GM19395 (cell line): ENCODE measurements at regions not wholly inside any gene's neighbourhood (a gene's known extent, or its start where the extent isn't known, plus 50 kb on each side); places are given as distances from the start of the nearest gene placed in this dataset.
"Not testable (repeated sequence)": the region's sequence is repeated elsewhere in the genome, so short reads cannot be mapped to it uniquely, and the experiment has no call there.

ENCODE experiments used
- ATAC-seq: cut with Tn5 transposase; IDR thresholded peaks from one replicate; pipeline ENCODE4 v1.9.1; 2021; ENCODE audit warnings: mild to moderate bottlenecking, moderate library complexity; ENCODE audit not compliant: unreplicated experiment

DNA sequence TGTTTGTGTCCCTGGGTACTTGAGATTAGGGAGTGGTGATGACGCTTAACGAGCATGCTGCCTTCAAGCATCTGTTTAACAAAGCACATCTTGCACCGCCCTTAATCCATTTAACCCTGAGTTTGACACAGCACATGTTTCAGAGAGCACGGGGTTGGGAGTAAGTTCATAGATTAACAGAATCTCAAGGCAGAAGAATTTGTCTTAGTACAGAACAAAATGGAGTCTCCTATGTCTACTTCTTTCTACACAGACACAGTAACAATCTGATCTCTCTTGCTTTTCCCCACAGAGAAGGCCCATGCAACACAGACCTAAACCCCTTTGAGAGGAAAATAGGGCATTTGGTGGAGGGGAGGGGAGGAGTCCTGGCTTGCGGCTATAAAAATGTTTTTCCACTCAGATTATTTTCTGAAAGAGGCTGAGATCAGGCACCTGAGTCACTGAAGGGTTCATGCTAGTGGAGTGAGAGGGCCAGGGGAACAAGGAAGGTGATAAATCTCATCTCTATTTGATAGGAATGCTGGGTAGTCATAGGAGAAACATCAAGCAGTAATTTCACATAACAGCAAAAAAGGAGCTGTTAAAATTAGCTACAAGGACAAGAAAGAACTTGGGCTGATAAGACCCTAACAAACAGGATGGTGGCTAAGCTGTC, 136.9 kb downstream of the OR2B2 start:
- ATAC-seq: not testable (repeated sequence)

DNA sequence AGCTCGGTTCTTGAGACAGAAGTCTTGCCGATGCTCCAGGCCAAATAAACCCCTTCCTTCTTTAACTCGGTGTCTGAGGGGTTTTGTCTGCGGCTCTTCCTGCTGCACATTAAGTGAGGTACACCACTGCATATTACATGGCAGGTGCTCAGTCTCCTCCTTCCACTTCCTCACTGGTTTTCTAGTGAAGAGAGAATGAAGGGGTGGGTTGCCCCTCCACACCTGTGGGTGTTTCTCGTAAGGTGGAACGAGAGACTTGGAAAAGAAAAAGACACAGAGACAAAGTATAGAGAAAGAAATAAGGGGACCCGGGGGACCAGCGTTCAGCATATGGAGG, 138.0 kb downstream of the OR2B2 start:
- not testable (repeated sequence) for ATAC-seq

DNA sequence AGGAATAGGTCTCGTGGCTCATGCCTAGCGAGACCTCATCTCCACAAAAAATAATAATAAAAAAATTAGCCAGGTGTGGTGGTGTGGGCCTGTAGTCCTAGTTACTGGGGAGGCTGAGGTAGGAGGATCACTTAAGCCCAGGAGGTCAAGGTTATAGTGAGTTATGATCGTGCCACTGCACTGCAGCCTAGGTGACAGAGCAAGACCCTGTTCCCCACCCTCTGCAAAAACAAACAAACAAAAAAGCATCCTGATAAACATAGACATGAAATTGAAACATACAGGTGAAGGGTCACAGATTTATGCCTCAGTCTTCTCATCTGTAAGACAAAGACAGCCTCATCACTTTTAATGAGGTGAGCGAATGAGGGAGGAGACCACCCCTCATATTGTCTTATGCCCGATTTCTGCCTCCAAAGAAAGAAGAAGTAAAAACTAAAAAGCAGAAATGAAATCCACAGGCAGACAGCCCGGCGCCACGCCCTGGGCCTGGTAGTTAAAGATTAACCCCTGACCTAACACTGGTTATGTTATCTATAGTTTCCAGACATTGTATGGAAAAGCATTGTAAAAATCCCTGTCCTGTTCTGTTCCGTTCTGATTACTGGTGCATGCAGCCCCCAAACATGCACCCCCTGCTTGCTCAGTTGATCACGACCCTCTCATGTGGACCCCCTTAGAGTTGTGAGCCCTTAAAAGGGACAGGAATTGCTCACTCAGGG, 138.5 kb downstream of the OR2B2 start:
- ATAC-seq: not testable (repeated sequence)

DNA sequence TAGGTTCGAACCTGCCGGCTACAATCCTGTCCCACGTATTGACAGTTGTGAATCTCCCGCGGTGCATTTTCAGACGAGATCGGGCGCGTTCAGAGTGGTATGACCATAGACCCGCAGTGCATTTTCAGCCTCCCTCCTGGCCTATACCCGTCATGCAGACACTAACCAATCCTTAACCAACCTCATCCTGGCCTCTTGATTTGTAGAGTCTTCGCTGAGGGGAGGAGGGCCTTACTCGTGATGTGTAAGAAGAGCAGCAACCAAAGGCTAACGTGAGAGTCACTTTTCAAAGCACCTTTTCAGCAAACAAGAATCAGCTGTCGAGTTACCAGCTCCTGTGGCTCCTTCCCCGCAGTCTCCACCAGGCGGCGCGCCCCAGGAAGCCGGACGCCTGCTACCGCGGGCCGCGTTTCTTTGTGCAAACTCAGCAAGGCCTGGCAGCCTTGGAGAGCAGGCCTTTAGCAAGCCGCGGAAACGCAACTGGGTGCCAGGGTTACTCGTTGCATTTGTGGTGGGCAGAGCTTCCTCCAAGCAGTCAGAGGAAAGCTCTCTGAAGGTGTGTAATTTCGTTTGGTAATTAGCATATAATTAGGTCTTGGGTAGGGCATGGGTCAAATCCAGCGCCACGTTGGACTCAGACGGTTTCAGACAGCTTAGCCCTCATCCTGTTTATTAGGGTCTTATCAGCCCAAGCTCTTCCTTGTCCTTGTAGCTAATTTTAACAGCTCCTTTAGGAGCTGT, 139.8 kb downstream of the OR2B2 start:
- ATAC-seq: peak; percentile 54

DNA sequence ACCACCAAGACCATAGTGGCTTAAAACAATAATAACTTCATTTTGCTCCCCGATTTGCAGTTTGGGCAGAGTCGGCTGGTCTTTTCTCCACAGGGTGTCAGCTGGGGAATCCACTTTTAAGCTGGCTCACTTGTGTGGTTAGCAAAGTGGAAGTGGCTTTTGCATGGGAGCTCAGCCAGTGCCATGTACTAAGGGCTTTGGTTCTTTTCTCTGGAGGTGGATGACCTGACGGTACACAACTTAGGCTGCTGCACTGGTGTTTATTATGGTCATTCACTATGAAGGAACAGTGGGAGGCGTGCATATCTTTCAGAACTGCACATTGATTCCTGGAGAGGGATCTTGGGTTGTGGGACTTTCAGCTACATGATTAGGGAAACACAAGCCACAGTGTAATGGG, 141.0 kb downstream of the OR2B2 start:
- no peak for ATAC-seq

DNA sequence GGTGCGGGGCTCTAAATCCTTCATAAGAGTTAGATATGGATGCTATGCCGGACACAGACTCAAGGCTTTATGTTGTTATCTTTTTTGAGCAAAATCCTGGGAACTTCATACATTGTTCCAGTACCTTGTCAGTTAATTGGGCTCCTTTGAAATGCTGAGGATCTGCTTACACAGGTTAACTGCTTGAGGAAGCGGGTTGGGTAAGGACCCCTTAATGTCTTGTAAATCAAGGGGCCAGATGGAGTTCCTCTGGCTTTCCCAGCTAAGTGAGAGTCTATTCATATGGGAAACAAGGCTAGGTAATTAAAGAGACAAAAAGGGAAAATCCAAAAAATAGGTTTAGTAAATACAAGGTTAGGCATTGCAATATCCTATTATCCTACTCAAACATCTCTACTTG, 141.5 kb downstream of the OR2B2 start:
- ATAC-seq: no peak

DNA sequence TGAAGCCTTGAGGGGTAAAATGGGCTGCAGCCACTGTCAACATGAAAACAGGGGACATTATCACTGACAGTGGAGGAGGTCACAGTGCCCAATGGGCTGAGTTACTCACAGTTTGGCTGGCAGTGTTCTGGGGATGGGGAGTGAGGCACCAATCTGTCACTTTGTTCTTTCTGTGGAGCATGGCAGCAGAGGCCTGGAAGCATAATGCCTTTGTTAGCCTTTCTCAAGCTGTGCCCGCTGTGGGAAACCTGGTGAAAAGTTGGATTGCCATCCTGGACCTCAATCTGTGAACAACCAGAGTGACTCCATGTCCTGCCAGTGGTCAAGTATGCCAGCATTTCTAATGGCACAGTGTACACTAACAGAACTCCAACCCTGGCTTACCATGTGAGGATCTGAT, 143.6 kb downstream of the OR2B2 start:
- ATAC-seq: no peak

DNA sequence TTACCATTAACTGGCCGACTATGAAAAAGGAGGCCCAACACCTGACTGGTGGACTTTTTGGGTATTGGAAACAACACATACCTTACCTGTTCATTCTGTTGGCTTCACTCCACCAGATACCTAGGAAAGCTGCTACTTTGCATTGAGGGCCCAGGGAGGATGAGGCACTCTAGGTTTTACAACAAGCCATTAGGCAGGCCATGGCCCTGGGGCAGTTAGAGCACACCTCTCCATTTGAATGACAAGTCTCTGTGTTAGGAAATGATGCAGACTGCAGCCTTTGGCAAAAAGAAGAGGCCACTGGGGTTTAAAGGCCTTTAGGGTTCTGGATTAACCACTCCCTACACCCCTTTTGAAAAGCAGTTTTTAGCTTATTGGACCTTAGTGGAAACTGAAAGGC, 144.3 kb downstream of the OR2B2 start:
- ATAC-seq: no peak

DNA sequence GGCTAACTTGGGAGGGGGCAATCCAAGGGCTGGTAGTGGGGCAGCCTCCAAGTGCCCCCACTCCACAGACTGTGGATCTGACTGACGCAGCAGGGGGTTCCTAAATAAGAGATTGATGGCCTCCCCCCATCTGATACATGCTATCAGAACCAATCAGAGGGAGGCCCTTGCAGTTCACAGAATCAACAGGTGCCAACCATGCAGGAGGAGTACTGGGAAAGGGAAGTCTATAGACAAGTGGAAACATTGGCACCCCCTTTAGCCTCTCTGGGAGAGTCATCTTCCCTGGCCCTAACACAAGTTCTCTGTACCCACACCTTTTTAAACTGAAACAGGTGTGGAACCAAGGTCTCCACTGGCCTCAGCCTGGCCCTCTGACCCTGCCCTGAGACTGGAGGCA, 145.8 kb downstream of the OR2B2 start:
- ATAC-seq: no peak

DNA sequence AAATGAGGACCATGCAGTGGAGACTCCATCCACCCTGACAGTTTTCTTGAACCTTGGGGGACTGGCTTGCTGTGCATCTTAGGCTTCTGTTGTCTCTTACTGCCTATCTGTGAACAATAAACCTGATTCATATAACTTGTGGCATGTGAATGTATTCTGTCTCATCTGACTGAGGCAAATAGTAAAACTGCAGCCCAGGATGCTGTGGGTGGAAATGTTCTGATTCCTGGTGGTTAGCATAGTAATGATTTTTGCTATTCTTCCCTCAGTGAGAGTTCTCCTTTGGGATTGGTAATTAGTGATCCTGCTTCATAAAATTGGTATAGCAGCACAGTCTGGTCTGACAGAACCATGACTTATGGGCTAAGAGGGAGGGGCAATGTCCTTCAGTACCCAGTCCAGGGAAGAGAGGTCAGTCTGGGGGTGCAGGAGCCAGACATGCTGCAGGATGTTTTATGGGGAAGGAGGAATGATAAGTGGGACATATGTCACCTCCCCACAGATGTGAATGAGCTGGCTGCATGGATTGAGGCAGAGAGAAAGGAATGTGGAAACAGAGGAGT, 147.1 kb downstream of the OR2B2 start:
- no peak for ATAC-seq

DNA sequence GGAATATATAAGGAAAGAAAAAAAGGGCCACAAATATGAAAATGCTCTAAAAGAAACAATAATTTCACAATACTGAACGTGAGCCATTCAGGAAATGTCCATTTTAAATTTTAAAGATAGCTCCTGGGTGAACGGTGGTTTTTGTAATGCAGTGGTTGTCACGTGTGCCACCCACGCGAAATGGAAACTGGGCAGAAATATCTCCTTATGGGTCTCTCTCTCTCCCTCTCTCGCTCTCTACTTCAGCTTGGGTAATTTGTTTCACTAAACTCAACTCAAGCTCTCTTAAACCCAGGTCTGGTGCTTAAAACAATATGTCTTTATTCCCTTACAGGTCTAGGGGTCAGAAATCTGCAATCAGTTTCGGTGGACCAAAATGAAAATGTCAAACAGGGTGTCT, 150.8 kb downstream of the OR2B2 start:
- ATAC-seq: peak; percentile 40

DNA sequence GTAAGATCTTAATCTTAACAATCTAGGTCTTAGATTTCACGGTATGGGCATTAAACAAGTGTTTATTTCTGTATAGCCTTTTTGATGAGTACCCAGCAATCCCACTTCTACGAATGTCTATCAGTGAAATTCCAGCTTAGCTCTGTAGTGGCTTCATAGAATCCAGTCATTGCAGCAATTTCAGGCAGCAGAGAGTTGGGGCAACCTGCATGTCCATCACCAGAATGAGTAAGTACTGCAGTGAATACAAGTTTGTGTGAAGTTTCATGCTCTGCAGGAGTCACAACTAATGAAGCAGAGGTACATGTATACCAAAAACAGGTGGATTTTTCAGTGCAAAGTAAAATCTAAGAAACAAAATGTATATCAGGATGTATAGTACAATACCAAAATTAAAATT, 151.7 kb downstream of the OR2B2 start:
- no peak for ATAC-seq

DNA sequence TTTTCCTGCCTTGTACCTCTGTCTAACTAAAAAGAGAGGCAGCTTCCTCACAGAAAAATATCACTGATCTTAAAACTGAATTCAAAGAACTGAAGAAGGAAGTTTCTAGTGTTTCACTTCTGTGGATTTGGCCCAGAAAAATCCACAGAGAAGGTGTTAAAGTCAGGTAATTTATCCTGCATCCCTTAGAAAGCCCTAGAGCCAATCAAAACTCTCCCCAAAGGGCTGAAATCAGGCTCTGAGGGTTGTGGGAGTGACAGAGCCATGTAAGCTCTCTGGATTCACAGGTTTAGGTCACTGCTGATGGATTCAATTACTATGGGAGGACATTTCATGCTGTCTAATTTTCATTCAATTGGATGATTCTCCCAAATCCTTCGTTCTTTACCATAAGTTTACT, 152.3 kb downstream of the OR2B2 start:
- ATAC-seq: no peak

DNA sequence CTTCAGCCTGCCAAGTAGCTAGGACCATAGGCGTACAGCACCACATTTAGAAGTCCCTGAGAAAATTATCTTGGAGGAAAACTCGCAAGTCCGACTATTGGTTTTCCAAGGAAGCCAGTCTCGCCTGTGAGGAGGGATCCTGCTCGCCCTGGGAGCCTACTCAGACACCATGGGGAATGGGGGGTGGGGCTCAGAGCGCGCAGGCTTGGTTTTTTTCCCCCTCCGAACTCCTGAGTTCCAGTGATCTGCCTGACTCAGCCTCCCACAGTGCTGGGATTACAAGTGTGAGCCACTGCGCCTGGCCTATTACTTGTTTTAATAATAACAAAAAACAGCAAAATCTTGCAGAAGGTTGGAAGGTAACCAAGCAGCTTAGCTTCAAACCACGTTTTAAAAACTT, 153.7 kb downstream of the OR2B2 start:
- no peak for ATAC-seq

DNA sequence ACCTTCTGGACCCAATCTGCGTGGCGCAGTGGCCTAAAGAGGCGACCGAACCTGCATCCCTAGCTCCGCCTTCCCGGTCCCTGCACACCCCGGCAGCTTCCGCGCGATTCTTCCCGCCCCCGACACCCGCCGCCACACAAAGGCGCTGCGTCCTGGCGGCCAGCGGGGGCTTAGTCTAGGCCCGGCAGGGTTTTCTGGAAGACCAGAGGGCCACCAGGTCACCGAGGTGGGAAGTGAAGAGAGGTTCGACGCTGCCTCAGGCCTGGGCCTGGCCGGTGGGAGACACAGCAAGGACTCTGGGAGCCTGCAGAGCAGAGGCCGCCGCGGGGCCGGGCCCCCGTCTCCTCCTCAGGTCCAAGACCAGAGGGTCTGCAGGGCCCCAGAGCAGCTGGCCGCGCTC, 154.9 kb downstream of the OR2B2 start:
- no peak for ATAC-seq

DNA sequence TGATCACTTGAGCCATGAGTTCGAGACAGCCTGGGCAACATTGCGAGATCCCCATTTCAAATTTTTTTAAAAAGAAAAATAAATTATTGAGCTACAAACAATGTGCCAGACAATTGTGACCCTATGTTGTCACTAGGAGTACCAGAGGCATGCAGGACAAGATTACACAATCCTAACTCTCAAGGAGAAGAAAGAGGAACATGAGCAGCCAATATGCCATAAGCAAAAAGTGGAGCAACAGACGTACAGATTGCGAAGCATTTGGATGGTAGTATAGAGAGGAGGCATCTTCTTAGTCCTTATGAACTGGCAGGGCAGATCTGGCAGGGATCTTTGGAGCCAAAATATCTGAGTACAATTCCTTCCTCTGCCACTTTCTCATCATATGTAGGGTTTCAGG, 156.4 kb downstream of the OR2B2 start:
- no peak for ATAC-seq

DNA sequence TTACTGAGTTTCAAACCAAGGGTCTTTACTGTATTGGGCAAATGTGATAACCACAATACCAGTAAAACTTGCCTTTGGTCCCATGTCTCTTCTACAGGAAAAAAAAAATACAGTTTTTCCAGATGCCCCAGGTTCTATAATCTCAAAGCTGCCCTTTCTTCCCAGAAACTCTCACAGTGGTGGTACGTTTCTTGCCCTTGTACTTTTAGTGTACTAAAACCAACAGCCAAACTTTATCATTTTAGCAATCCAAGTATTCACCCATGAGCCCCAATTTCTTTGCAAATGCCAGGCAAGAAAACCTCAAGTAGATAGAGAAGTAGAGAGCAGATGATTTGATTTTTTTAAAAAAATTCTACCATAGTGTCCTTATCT, 157.8 kb downstream of the OR2B2 start:
- no peak for ATAC-seq

DNA sequence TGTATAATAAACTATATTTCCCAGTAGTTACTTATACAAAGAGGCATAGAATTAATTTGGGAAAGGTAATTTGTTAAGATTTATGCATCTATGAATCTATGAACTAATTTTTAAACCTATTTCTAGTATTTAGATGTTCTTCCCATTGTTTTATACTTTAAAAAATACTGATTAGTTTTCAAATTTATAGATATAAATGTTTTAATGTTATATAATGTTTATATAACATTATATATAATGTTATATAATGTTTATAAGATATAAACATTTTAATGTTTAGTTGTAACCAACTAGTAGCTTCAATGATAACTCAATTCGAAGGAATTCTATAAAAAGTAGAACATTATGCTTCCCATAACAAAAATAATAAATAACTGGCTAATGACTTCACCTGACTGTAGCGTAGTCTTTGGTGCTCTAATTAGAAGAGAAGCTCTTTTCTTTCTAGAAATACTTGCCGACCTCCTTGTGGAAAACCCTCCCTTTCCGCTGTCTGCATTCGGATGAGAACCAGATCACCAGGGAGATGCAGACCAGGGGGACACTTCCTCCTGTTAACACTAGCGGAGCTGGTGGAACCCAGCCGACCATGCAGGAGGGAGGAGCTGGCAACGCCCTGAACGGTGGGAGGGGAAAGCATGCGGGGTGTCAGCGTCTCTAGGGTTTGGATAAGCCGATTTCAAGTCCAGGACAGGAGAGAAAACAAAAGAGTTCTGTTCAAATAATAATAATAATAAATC, 158.4 kb downstream of the OR2B2 start:
- peak; percentile 47 for ATAC-seq

DNA sequence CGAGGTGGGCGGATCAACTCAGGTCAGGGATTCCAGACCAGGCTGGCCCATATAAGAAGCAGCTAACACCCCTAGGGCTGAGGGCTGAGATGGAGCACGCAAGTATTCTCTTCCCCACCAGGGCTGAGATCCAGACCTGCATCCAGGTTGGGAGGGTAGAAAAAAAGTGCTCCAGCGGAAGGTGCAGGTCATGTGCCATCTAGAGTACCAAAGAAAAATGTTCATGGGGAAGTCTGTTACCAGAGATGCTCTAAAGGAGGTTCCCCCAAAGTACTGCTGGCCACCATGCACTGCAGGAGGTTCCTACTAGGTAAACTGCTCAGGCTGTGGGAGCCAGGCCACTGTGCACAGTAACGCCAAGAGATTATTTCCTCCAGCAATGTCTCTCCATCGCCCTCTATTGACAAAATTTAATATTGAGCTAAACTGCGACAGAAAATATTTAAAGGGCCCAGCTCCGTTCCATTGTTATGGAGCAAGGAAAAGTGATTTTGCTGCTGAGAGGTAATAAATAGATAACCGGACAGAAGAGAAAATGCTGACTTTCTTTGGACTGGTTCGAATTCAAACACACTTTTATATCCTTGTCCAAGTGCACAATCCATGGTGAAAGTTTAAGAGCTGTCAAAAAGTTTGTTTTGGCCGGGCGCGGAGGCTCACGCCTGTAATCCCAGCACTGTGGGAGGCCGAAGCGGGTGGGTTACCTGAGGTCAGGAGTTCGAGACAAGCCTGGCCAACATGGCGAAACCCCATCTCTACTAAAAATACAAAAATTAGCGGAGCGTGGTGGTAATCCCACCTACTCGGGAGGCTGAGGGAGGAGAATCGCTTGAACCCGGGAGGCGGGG, 159.9 kb downstream of the OR2B2 start:
- ATAC-seq: peak; percentile 41

DNA sequence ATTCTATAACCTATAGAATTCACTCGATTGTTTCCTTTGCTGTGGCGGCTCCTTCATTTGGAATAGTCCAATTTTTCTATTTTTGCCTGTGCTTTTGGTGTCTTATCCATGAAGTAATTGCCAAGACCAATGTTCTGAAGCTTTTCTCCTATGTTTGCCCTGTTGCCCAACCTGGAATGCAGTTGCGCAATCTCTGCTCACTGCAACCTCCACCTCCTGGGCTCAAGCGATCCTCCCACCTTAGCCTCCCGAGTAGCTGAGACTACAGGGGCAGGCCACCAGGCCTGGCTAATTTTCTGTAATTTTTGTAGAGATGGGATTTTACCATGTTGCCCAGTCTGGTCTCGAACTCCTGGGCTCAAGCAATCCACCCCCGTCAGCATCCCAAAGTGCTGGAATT, 163.5 kb downstream of the OR2B2 start:
- no peak for ATAC-seq
